Subcutaneous abdominal adipose tissue (tissue), 5 donors: ENCODE measurements at regions not wholly inside any gene's neighbourhood (a gene's known extent, or its start where the extent isn't known, plus 50 kb on each side); places are given as distances from the start of the nearest gene placed in this dataset.

Experiments used
- H3K27ac ChIP-seq: one replicate; pipeline ENCODE4 v1.7.0; 2013; ENCODE audit warnings: low read depth, mild to moderate bottlenecking, inconsistent platforms, low read length, moderate library complexity
- H3K27me3 ChIP-seq, 5 donors: one replicate each; pipeline ENCODE4 v1.7.0; 2013; ENCODE audit warnings: low read length in 5 of 5, inconsistent platforms in 1 of 5; ENCODE audit not compliant: control insufficient read depth in 5 of 5, insufficient read depth in 4 of 5
- H3K36me3 ChIP-seq, 5 donors: one replicate each; pipeline ENCODE4 v1.7.0; 2013; ENCODE audit warnings: low read length in 5 of 5; ENCODE audit not compliant: control insufficient read depth in 5 of 5, insufficient read depth in 5 of 5
- H3K4me1 ChIP-seq, 5 donors: one replicate each; pipeline ENCODE4 v1.7.0; 2013; ENCODE audit warnings: low read length in 5 of 5, mild to moderate bottlenecking in 3 of 5, moderate library complexity in 1 of 5; ENCODE audit not compliant: control insufficient read depth in 5 of 5, insufficient read depth in 5 of 5
- H3K4me3 ChIP-seq, 5 donors: one replicate each; pipeline ENCODE4 v1.7.0; 2013; ENCODE audit warnings: low read length in 5 of 5, low read depth in 1 of 5
- H3K9ac ChIP-seq, 5 donors: one replicate each; pipeline ENCODE4 v1.7.0; 2013; ENCODE audit warnings: low read length in 5 of 5, mild to moderate bottlenecking in 4 of 5, moderate library complexity in 3 of 5
- H3K9me3 ChIP-seq, 5 donors: one replicate each; pipeline ENCODE4 v1.7.0; 2013; ENCODE audit warnings: low read length in 5 of 5; ENCODE audit not compliant: control insufficient read depth in 5 of 5
- donor health status: healthy.
- donor health status: healthy.
- donor health status: healthy.
- donor health status: healthy.
- donor health status: healthy.

DNA sequence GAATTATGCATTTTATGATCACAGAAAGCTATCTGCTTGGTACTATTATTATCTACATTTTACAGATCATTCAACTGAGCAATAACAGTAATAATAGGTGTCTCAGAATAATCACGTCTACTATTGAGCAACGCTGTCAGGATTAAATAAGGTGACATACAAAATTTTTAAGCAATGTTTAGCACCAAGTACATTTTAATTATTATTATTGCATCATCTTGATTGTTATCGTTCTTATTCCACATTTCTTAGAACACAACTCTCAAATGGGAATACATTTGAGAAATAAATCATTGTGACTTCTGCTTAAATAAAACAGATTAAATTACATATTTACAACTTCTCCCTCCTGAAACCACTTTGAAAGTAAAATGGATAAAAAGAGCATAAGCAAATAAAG is 1083.5 kb upstream of the ADGRL3 start:
- H3K27ac ChIP-seq = no peak overlapping the region
- H3K9ac ChIP-seq = no peak overlapping the region
- no peaks in the 10 kb centered on the region for H3K27me3 ChIP-seq
- no peaks in the 10 kb centered on the region for H3K4me1 ChIP-seq
- no peaks in the 10 kb centered on the region for H3K9me3 ChIP-seq
- H3K4me3 ChIP-seq = no peak overlapping the region
- no peaks in the 10 kb centered on the region for H3K36me3 ChIP-seq

- no peaks in the 10 kb centered on the region for H3K9me3 ChIP-seq
- no peaks in the 10 kb centered on the region for H3K4me1 ChIP-seq
- H3K27me3 ChIP-seq = no peaks in the 10 kb centered on the region
- no peak overlapping the region for H3K4me3 ChIP-seq
- no peak overlapping the region for H3K9ac ChIP-seq
- no peak overlapping the region for H3K27ac ChIP-seq
- no peaks in the 10 kb centered on the region for H3K36me3 ChIP-seq
These were observed 1082.3 kb upstream of the ADGRL3 start for GRCh38 chr4:60117726-60118323.

DNA sequence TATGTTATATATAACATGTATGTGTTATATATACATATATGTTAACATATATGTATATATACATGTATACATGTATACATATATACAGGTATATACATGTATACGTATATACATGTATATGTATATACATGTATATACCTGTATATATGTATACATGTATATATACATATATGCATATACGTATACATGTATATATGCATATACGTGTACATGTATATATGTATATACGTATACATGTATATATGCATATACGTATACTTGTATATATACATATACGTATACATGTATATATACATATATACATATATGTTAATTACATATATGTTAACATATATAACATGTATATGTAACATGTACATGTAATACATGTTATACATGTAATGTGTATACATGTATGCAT is 1077.3 kb upstream of the ADGRL3 start:
- no peaks in the 10 kb centered on the region for H3K27me3 ChIP-seq
- no peaks in the 10 kb centered on the region for H3K9me3 ChIP-seq
- no peaks in the 10 kb centered on the region for H3K36me3 ChIP-seq
- H3K4me1 ChIP-seq = no peaks in the 10 kb centered on the region
- no peak overlapping the region for H3K9ac ChIP-seq
- H3K27ac ChIP-seq = no peak overlapping the region
- H3K4me3 ChIP-seq = no peak overlapping the region

DNA sequence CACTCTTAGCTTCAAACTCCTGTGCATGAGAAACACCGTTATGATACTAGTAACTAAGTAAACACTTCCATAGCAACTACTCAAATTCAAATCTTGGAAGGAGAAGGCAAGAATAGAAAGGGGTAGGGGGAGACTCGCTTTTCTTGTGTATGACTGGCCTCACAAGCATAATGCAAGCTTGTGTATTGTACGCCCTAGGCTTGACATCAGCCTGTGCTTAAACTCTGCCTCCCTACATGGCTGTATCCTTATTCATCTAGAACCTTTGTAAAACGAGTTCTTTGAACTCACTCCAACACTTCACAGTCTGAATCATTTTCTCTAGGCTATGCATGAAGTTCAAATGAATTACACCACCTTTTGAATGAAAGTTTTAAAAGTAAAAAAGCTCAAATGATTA is 1071.2 kb upstream of the ADGRL3 start:
- Histone ChIP-seq H3K27ac (no peak overlapping the region), H3K27me3 (no peaks in the 10 kb centered on the region), H3K9ac (no peak overlapping the region), H3K4me1 (no peaks in the 10 kb centered on the region), H3K9me3 (no peaks in the 10 kb centered on the region), H3K36me3 (no peaks in the 10 kb centered on the region), H3K4me3 (no peak overlapping the region)

DNA sequence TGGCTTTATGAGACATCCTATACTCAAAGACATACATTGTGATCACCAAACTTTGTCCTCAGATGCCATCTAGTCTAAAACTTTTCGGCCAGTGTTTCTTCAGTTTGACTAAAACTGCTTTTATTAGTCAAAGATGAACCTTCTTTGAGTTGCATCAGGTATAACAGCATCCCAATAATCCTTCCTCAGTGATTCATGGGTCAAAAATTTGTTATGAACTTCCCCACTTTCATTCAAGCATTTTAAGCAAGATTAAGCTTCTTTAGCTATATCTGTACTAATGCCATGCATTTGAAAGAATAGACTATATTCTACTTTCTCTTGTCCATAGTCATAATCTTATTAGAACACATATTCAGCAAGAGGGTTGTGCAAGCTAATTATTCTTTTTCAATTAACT is 1070.4 kb upstream of the ADGRL3 start:
- Histone ChIP-seq H3K27ac (no peak overlapping the region), H3K36me3 (no peaks in the 10 kb centered on the region), H3K4me3 (no peak overlapping the region), H3K27me3 (no peaks in the 10 kb centered on the region), H3K9ac (no peak overlapping the region), H3K9me3 (no peaks in the 10 kb centered on the region), H3K4me1 (no peaks in the 10 kb centered on the region)

- Histone ChIP-seq H3K4me1 (no peaks in the 10 kb centered on the region), H3K36me3 (no peaks in the 10 kb centered on the region), H3K27me3 (no peaks in the 10 kb centered on the region), H3K9ac (no peak overlapping the region), H3K27ac (no peak overlapping the region), H3K9me3 (no peaks in the 10 kb centered on the region), H3K4me3 (no peak overlapping the region)
These were observed 1066.8 kb upstream of the ADGRL3 start for GRCh38 chr4:60133375-60133774.

DNA sequence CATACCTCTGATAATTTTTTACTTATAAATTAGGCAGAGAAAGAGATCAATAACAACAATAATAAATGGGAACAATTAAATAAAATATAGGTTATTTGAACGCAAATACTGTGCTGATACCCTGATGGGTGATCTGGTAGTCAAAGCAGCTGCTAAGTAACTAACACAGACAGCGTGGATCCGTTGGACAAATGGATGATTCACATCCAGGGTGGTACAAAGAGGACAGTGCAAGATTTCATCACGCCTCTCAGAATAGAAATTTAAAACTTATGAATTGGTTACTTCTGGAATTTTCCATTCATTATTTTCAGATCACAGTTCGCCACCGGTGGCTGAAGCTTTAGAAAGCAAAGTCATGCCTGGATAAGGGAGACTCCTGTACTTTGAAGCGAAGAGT is 1066.0 kb upstream of the ADGRL3 start:
- H3K9ac ChIP-seq = no peak overlapping the region
- no peaks in the 10 kb centered on the region for H3K36me3 ChIP-seq

DNA sequence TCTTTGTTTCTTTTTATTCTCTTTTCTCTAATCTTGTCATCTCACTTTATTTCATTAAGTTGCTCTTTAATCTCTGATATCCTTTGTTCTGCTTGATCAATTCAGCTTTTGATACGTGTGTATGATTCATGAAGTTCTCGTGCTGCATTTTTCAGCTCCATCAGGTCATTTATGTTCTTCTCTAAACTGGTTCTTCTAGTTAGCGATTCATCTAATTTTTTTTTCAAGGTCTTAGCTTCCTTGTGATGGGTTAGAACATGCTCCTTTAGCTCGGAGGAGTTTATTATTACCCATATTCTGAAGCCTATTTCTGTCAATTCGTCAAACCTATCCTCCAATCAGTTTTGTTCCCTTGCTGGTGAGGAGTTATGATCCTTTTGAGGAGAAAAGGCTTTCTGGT is 1045.0 kb upstream of the ADGRL3 start:
- Histone ChIP-seq H3K36me3 (no peaks in the 10 kb centered on the region), H3K27me3 (no peaks in the 10 kb centered on the region), H3K27ac (no peak overlapping the region), H3K9ac (no peak overlapping the region), H3K4me1 (no peaks in the 10 kb centered on the region), H3K9me3 (peaks cover 0 to 11% (median 0%) of the 10 kb centered on the region in 5 donors), H3K4me3 (no peak overlapping the region)

More for the DNA sequence above, 1066.0 kb upstream of the ADGRL3 start:
- H3K27me3 ChIP-seq = no peaks in the 10 kb centered on the region
- no peak overlapping the region for H3K27ac ChIP-seq
- H3K9me3 ChIP-seq = no peaks in the 10 kb centered on the region
- no peak overlapping the region for H3K4me3 ChIP-seq
- H3K4me1 ChIP-seq = no peaks in the 10 kb centered on the region

GRCh38 chr4:60173103-60173502 is 1027.0 kb upstream of the ADGRL3 start:
- no peaks in the 10 kb centered on the region for H3K4me1 ChIP-seq
- no peak overlapping the region for H3K4me3 ChIP-seq
- H3K36me3 ChIP-seq = no peaks in the 10 kb centered on the region
- H3K27ac ChIP-seq = no peak overlapping the region
- H3K9ac ChIP-seq = no peak overlapping the region
- H3K27me3 ChIP-seq = no peaks in the 10 kb centered on the region
- peaks cover 0 to 7% (median 0%) of the 10 kb centered on the region in 5 donors for H3K9me3 ChIP-seq

GRCh38 chr4:60173718-60174117 is 1026.4 kb upstream of the ADGRL3 start:
- Histone ChIP-seq H3K27ac (no peak overlapping the region), H3K4me3 (no peak overlapping the region), H3K36me3 (no peaks in the 10 kb centered on the region)

DNA sequence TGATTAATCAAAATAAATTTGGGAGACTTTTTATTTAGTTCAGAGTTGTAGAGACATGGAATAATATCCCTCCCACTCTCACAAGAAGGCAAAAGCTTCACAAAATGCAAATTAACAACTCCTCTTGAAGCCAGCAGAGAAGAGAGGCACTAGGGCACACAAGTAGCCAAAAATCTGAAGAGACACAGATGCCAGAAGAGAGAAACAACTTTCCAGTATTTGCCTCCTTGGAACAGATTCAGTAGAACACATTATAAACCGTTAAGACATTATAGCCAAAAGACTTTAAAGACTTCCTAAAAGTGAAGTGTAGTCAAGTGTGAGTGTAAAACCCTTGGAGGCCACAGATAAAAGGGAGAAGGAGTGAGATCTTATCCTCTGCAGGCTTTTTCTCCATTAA is 1024.9 kb upstream of the ADGRL3 start:
- H3K27ac ChIP-seq = no peak overlapping the region
- no peaks in the 10 kb centered on the region for H3K36me3 ChIP-seq
- H3K27me3 ChIP-seq = no peaks in the 10 kb centered on the region
- H3K9ac ChIP-seq = no peak overlapping the region
- H3K4me3 ChIP-seq = no peak overlapping the region
- no peaks in the 10 kb centered on the region for H3K4me1 ChIP-seq
- peaks cover 0 to 7% (median 0%) of the 10 kb centered on the region in 5 donors for H3K9me3 ChIP-seq

More at GRCh38 chr4:60173718-60174117, 1026.4 kb upstream of the ADGRL3 start:
- Histone ChIP-seq H3K9ac (no peak overlapping the region), H3K27me3 (no peaks in the 10 kb centered on the region), H3K4me1 (no peaks in the 10 kb centered on the region), H3K9me3 (peaks cover 0 to 7% (median 0%) of the 10 kb centered on the region in 5 donors)
